Astrocyte of the spinal cord (primary cell): ENCODE measurements at regions not wholly inside any gene's neighbourhood (a gene's known extent, or its start where the extent isn't known, plus 50 kb on each side); places are given as distances from the start of the nearest gene placed in this dataset.

Source experiments
- DNase-seq: peaks from one replicate; pipeline ENCODE4 v3.0.0; 2011; ENCODE audit warnings: low read depth, low spot score
- H3K4me3 ChIP-seq: 2 replicates; pipeline ENCODE4 v1.5.1; 2011; ENCODE audit warnings: low read depth, mild to moderate bottlenecking, low read length, moderate library complexity
- in situ Hi-C: cut with HindIII; loops from 2 replicates; pipeline ENCODE4 v1.10.0; 2017; ENCODE audit warnings: low sequenced_read_pairs
- TF ChIP-seq, protein P1 (sequence below): IDR thresholded peaks from 2 replicates; pipeline ENCODE4 v1.5.1; 2012; ENCODE audit warnings: low read depth, mild to moderate bottlenecking, low read length, inconsistent platforms

DNA sequence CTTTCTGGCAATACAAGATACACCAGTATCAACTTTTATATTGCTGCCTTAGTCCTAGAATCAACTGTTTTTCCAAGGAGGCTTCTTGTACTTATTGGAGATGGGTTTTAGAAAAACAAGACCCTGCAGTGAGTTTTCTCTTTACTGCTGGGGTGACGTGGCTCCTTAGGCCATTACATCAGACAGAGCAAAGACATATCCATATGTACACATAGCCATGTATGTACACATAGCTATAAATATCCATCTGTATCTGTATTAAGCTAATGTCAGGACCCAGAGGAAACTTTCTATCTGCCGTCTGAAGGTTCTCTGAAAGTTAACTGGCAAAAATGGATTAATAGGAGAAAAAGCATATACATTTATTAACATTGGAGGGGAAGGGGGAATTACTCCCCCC, 607.4 kb downstream of the POM121L12 start:
- in situ Hi-C loops = no loop called here
- TF ChIP-seq, protein P1, sequence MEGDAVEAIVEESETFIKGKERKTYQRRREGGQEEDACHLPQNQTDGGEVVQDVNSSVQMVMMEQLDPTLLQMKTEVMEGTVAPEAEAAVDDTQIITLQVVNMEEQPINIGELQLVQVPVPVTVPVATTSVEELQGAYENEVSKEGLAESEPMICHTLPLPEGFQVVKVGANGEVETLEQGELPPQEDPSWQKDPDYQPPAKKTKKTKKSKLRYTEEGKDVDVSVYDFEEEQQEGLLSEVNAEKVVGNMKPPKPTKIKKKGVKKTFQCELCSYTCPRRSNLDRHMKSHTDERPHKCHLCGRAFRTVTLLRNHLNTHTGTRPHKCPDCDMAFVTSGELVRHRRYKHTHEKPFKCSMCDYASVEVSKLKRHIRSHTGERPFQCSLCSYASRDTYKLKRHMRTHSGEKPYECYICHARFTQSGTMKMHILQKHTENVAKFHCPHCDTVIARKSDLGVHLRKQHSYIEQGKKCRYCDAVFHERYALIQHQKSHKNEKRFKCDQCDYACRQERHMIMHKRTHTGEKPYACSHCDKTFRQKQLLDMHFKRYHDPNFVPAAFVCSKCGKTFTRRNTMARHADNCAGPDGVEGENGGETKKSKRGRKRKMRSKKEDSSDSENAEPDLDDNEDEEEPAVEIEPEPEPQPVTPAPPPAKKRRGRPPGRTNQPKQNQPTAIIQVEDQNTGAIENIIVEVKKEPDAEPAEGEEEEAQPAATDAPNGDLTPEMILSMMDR = no peak
- DNase-seq = no peak
- H3K4me3 ChIP-seq = no peak overlapping the region

DNA sequence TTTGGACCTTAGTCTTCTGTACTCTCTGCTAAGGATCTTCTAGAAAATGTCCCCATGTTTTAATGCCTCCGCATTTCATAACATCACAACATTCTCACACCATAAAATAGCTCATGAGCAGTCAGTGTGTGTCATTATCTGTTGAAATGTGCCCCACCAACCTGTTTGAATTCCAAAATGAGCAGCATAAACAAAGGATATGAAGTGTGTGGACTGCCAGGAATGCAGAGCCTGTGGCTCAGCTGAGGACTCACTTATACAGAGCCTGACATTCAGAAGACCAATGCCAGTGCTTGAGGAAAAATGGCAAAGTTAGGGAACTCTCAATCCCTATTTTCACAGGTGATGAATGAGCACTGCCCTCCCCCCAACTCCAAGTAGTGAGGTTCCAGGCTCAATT, 621.4 kb downstream of the POM121L12 start:
- in situ Hi-C loops = no loop called here
- H3K4me3 ChIP-seq = no peak overlapping the region
- DNase-seq = no peak
- TF ChIP-seq, protein P1 = no peak

DNA sequence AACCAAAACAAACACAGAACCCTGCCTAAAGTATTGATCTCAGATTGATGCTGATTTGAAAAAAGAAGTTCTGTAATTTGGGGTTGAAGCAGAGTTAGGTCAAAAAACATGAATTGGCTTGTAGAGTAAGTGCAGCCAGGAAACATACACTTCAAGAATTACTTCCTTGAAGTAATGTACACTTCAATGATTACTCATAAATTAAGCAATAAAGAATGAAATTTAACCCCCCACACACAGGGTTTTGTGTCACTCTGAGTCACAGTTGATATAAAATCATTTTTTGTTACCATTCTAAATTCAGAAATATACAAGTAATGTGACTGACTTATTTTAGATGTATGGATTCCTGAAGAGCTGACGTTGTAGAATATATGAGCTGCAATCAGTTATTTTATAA, 622.2 kb downstream of the POM121L12 start:
- in situ Hi-C loops = no loop called here
- H3K4me3 ChIP-seq = no peak overlapping the region
- TF ChIP-seq, protein P1 = no peak
- DNase-seq = no peak

DNA sequence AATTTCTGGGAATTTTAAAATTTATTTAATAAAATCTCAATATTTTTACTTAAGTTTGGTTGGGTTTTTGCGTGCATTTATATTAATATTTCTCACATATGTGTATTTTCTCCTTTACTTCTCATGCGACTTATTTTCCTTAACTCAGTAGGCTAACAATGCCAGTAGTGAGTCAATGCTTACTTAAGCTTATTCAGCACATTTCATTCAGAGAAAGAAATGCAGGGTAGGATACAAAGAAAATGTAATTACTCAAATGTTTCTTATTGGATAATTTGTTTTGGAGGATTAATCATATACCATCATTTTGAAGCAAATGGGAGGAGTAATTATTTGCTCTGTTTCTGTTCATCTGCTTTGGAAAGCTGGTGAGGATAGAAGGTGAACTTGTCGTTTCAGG, 623.5 kb downstream of the POM121L12 start:
- TF ChIP-seq, protein P1 = no peak
- no peak for DNase-seq
- H3K4me3 ChIP-seq = no peak overlapping the region
- in situ Hi-C loops = no loop called here

DNA sequence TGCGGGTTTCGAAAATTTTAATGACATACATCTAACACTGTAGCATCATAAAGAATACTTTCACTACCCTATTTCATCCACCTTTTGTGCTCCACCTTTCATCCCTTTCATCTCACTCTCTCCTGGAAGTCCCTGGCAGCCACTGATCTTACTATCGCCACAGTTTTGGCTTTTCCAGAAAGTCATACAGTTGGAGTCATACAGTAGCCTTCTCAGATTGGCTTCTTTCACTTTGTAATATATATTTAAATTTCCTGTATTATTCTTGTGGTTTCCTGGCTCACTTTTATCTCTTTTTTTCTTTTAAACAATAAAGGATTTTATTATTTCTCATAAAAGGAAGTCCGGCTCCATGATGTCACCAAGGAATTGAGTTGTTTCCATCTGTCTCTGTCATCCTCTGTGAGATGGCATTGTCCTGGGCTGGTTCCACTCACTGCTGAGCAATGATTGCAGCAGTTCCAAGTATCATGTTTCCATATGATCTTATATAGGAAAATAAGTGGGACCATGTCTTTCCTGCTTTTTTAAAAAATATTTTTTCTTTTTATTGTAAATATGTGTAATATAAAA, 626.3 kb downstream of the POM121L12 start:
- TF ChIP-seq, protein P1 = no peak

DNA sequence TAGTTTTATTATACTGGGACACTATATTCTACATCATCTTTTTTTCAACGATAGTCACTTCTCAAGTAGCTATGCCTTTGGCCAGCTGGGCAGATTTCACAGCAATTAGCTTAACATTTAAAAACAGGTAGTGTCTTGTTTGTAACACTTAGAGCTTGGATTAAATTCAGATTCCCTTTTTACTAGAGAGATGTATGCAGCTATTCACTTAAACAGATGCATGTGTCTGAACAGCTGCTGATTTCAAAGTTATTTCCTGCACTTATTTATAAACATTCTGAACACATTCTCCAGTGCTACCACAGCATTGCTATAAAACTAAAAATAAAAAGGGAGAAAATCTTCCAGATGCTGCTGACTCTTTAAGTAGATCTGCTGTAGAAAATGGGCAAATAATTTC, 637.2 kb downstream of the POM121L12 start:
- in situ Hi-C loops = no loop called here
- no peak overlapping the region for H3K4me3 ChIP-seq
- TF ChIP-seq, protein P1 = no peak
- no peak for DNase-seq

More for the DNA sequence above, 626.3 kb downstream of the POM121L12 start:
- no peak for DNase-seq
- in situ Hi-C loops = no loop called here
- H3K4me3 ChIP-seq = no peak overlapping the region

DNA sequence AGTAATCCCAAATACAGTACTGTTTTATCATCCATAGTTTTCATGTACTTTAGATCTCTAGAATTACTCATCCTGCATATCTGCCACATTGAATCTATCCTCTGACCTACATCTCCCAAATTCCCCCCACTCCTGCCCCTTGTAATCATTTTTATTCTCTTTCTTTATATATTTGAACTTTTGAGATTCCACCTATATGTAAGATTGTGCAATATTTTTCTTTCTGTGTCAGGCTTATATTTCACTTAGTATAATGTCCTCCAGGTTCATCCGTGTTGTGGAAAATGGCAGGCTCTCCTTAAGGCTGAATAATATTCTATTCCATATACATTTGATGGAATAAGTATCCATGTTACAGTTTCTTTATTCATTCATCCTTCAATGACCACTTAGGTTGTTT, 640.4 kb downstream of the POM121L12 start:
- TF ChIP-seq, protein P1 = no peak
- in situ Hi-C loops = no loop called here
- no peak for DNase-seq
- H3K4me3 ChIP-seq = no peak overlapping the region
